Caco-2 (cell line): ENCODE measurements at regions not wholly inside any gene's neighbourhood (a gene's known extent, or its start where the extent isn't known, plus 50 kb on each side); places are given as distances from the start of the nearest gene placed in this dataset.

Source experiments
- BruUV-seq: library from RNA; stranded (reverse); fragments of 400-500 nt; replicated peaks from 2 replicates; lab custom pipeline; 2021; lab: Mats Ljungman, UMichigan
- CTCF ChIA-PET: fragments of 300-600 bp; sonication (Branson Sonifier 250); formaldehyde crosslinking; loops from one replicate; lab custom pipeline; 2022; ENCODE audit warnings: antibody characterized with exemption; lab: Charles Lee
- POLR2A ChIA-PET: fragments of 300-600 bp; sonication (Branson Sonifier 250); formaldehyde crosslinking; loops from one replicate; lab custom pipeline; 2022; ENCODE audit warnings: antibody characterized with exemption; lab: Charles Lee
- DNase-seq, 2 experiments: peaks; one replicate each; pipeline versions ENCODE4 v3.0.0 to v3.0.0-alpha.2; 2020 to 2022
- H3K27me3 ChIP-seq: replicated peaks from 2 replicates; pipeline ENCODE4 v1.6.0; 2011; ENCODE audit warnings: low read length; ENCODE audit not compliant: control insufficient read depth, insufficient read depth
- H3K36me3 ChIP-seq: 2 replicates; pipeline ENCODE4 v1.5.1; 2011; ENCODE audit warnings: low read length; ENCODE audit not compliant: control insufficient read depth, insufficient read depth
- H3K4me1 ChIP-seq: fragments of 250-450 bp; sonication (Bioruptor Pico); 2 replicates; pipeline ENCODE4 v1.5.1; 2020; ENCODE audit warnings: mild to moderate bottlenecking
- H3K4me3 ChIP-seq: 2 replicates; pipeline ENCODE4 v1.5.1; 2011; ENCODE audit warnings: low read depth, mild to moderate bottlenecking, control low read depth, low read length
- H3K9me3 ChIP-seq: fragments of 250-450 bp; sonication (Bioruptor Pico); 2 replicates; pipeline ENCODE4 v1.5.1; 2020; ENCODE audit warnings: mild to moderate bottlenecking, moderate library complexity
- H3K27ac Mint-ChIP-seq: one replicate; pipeline ENCODE4 v1.8.0; 2022; ENCODE audit warnings: mixed read lengths; ENCODE audit not compliant: unreplicated experiment
- H3K27me3 Mint-ChIP-seq: one replicate; pipeline ENCODE4 v1.8.0; 2022; ENCODE audit warnings: mixed read lengths; ENCODE audit not compliant: insufficient read depth, unreplicated experiment
- H3K36me3 Mint-ChIP-seq: one replicate; pipeline ENCODE4 v1.8.0; 2022; ENCODE audit warnings: mild to moderate bottlenecking, mixed read lengths; ENCODE audit not compliant: insufficient read depth, unreplicated experiment
- H3K4me1 Mint-ChIP-seq: one replicate; pipeline ENCODE4 v1.8.0; 2022; ENCODE audit warnings: low read depth, mixed read lengths; ENCODE audit not compliant: unreplicated experiment
- H3K4me3 Mint-ChIP-seq: one replicate; pipeline ENCODE4 v1.8.0; 2022; ENCODE audit warnings: mild to moderate bottlenecking, moderate library complexity, mixed read lengths; ENCODE audit not compliant: unreplicated experiment
- H3K9me3 Mint-ChIP-seq: one replicate; pipeline ENCODE4 v1.8.0; 2022; ENCODE audit warnings: mixed read lengths; ENCODE audit not compliant: unreplicated experiment
- CTCF ChIP-seq, 2 experiments: fragments of 200-600 bp in 1 of 2; IDR thresholded peaks; 1 replicate in 1 of 2; 2 replicates in 1 of 2; pipeline versions ENCODE4 v1.5.1 to v1.8.0; 2011 to 2022; ENCODE audit warnings: antibody characterized with exemption in 1 of 2, control low read depth in 1 of 2, inconsistent platforms in 1 of 2, low read depth in 1 of 2, low read length in 1 of 2, mild to moderate bottlenecking in 1 of 2, moderate library complexity in 1 of 2; ENCODE audit not compliant: insufficient read depth in 1 of 2, severe bottlenecking in 1 of 2, unreplicated experiment in 1 of 2
- intact Hi-C: fragments of 100-400 bp; cut with micrococcal nuclease; formaldehyde crosslinking; loops from one replicate; pipeline ENCODE4 v1.10.0; 2022; ENCODE audit not compliant: unreplicated experiment

- no TSS peak for BruUV-seq
- H3K4me1 ChIP-seq: 0 out of 2 replicates have a peak, but pooled peaks cover 8% of the 10 kb centered on the region
- Mint-ChIP-seq H3K4me3 (no peak overlapping the region), H3K36me3 (no peaks in the 10 kb centered on the region), H3K27ac (no peak overlapping the region), H3K4me1 (no peaks in the 10 kb centered on the region), H3K27me3 (no peaks in the 10 kb centered on the region), H3K9me3 (no peaks in the 10 kb centered on the region)
- H3K27me3 ChIP-seq: no peaks in the 10 kb centered on the region
- no peak overlapping the region for H3K4me3 ChIP-seq
- DNase-seq: no peak
- POLR2A ChIA-PET: no interaction called here
- TF ChIP-seq CTCF (IDR thresholded peaks at IDR 0.05; ENCODE audit: insufficient read depth in 1 of 2, low read depth in 1 of 2, low read length in 1 of 2, severe bottlenecking in 1 of 2, unreplicated experiment in 1 of 2): no peak
- no peaks in the 10 kb centered on the region for H3K9me3 ChIP-seq
- intact Hi-C loops: no loop called here
- CTCF ChIA-PET: no interaction called here
- no peaks in the 10 kb centered on the region for H3K36me3 ChIP-seq
Observed at GRCh38 chr3:109387621-109388020, 50.3 kb upstream of the DPPA4 start.

GRCh38 chr3:109387201-109387600 is 49.9 kb upstream of the DPPA4 start:
- DNase-seq: no peak
- Histone ChIP-seq H3K4me1 (0 out of 2 replicates have a peak, but pooled peaks cover 13% of the 10 kb centered on the region), H3K4me3 (no peak overlapping the region), H3K27me3 (no peaks in the 10 kb centered on the region), H3K36me3 (no peaks in the 10 kb centered on the region), H3K9me3 (no peaks in the 10 kb centered on the region)
- H3K27ac Mint-ChIP-seq: no peak overlapping the region
- H3K27me3 Mint-ChIP-seq: no peaks in the 10 kb centered on the region
- intact Hi-C loops: no loop called here
- H3K4me3 Mint-ChIP-seq: no peak overlapping the region
- TF ChIP-seq CTCF (IDR thresholded peaks at IDR 0.05; ENCODE audit: insufficient read depth in 1 of 2, low read depth in 1 of 2, low read length in 1 of 2, severe bottlenecking in 1 of 2, unreplicated experiment in 1 of 2): no peak
- CTCF ChIA-PET: no interaction called here
- H3K9me3 Mint-ChIP-seq: no peaks in the 10 kb centered on the region
- POLR2A ChIA-PET: no interaction called here
- no TSS peak for BruUV-seq
- no peaks in the 10 kb centered on the region for H3K36me3 Mint-ChIP-seq
- no peaks in the 10 kb centered on the region for H3K4me1 Mint-ChIP-seq
